ENCODE measurements at regions not wholly inside any gene's neighbourhood (a gene's known extent, or its start where the extent isn't known, plus 50 kb on each side); places are given as distances from the start of the nearest gene placed in this dataset.

DNA sequence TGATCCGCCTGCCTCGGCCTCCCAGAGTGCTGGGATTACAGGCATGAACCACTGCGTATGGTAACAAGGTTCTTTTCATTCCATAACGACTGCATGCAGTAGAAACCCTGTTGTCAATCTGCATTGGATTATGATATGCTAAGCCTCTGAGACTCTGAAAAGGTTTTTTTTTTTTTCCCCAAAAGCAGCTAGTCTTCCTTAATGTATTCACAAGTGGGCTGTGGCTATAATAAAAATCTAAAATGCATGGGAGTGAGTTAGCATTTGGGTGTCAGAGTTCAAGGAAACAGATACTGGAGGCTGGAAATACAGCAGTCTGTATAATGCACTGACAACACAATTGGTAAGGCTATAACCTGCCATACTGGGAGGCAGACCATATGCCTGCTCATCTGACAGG lies 218.1 kb downstream of the NSUN3 start:
- no peak for ATAC-seq

DNA sequence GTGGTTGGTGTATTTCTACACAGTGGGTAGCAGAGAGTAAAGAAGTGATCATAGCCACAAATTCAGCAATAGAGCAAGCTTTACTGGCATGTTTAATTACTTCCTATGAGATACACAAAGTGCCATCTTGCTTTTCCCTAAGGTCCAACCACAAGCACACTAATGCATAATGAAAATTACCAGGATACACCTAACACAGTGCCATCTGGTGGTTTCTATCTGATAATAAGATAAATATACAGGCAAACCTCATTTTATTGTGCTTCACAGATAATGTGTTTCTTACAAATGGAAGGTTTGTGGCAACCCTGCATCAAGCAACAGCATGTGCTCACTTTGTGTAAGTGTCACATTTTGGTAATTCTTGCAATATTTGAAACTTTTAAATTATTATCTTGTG lies 223.0 kb downstream of the NSUN3 start:
- H3K4me1 ChIP-seq (ENCODE audit: insufficient read depth, low read length) = no peaks in the 10 kb centered on the region
- H3K27me3 ChIP-seq (ENCODE audit: low read length) = no peaks in the 10 kb centered on the region
- no peak overlapping the region for H3K9ac ChIP-seq (ENCODE audit: low read length)
- CTCF ChIA-PET = no interaction called here
- no peak overlapping the region for H3K4me2 ChIP-seq (ENCODE audit: low read length)
- no peak overlapping the region for H3K27ac ChIP-seq (ENCODE audit: low read length)
- H3K4me3 ChIP-seq (ENCODE audit: low read length) = no peak overlapping the region
- no TSS peak for BruUV-seq (replicated peaks)
- H3K79me2 ChIP-seq (ENCODE audit: low read length) = no peaks in the 10 kb centered on the region
- intact Hi-C loops (cut with micrococcal nuclease) = loop anchor here (1.0 kb wide), 3 partner anchors 37 to 171 kb away; no protein-coding TSS in a partner anchor
- DNase-seq (peak; percentile 65), ATAC-seq (peak; percentile 76)
- H3F3A ChIP-seq (ENCODE audit: low read length, unreplicated experiment) = no peaks in the 10 kb centered on the region
- H3K9me2 ChIP-seq (replicated peaks; ENCODE audit: low read length) = no peaks in the 10 kb centered on the region
- H3K9me3 ChIP-seq (ENCODE audit: low read length) = no peaks in the 10 kb centered on the region
- no peak for TF ChIP-seq EZH2 (IDR thresholded peaks at IDR 0.05; ENCODE audit: low read length, unreplicated experiment)
- TF ChIP-seq, protein P1, sequence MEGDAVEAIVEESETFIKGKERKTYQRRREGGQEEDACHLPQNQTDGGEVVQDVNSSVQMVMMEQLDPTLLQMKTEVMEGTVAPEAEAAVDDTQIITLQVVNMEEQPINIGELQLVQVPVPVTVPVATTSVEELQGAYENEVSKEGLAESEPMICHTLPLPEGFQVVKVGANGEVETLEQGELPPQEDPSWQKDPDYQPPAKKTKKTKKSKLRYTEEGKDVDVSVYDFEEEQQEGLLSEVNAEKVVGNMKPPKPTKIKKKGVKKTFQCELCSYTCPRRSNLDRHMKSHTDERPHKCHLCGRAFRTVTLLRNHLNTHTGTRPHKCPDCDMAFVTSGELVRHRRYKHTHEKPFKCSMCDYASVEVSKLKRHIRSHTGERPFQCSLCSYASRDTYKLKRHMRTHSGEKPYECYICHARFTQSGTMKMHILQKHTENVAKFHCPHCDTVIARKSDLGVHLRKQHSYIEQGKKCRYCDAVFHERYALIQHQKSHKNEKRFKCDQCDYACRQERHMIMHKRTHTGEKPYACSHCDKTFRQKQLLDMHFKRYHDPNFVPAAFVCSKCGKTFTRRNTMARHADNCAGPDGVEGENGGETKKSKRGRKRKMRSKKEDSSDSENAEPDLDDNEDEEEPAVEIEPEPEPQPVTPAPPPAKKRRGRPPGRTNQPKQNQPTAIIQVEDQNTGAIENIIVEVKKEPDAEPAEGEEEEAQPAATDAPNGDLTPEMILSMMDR (conservative IDR thresholded peaks at IDR 0.05; ENCODE audit: low read depth, low read length) = peak; percentile 67
- POLR2A ChIA-PET (ENCODE audit: unreplicated experiment) = no interaction called here
- H2AFZ ChIP-seq (ENCODE audit: low read length) = 0 out of 2 replicates have a peak overlapping the region, but pooled peaks have one; percentile 11
- no peaks in the 10 kb centered on the region for H4K20me1 ChIP-seq (ENCODE audit: low read length)
- no peaks in the 10 kb centered on the region for H3K36me3 ChIP-seq (ENCODE audit: low read depth, low read length)

More for the DNA sequence above, 218.1 kb downstream of the NSUN3 start:
- H3K27ac ChIP-seq (ENCODE audit: low read length) = no peak overlapping the region
- BruUV-seq (replicated peaks) = no TSS peak
- H2AFZ ChIP-seq (ENCODE audit: low read length) = no peak overlapping the region
- no peaks in the 10 kb centered on the region for H3K36me3 ChIP-seq (ENCODE audit: low read depth, low read length)
- ChIA-PET POLR2A (ENCODE audit: unreplicated experiment) (no interaction called here), CTCF (no interaction called here)
- H3K79me2 ChIP-seq (ENCODE audit: low read length) = no peaks in the 10 kb centered on the region
- H3K4me1 ChIP-seq (ENCODE audit: insufficient read depth, low read length) = no peaks in the 10 kb centered on the region
- no peaks in the 10 kb centered on the region for H3K9me3 ChIP-seq (ENCODE audit: low read length)
- TF ChIP-seq, protein P1 (conservative IDR thresholded peaks at IDR 0.05; ENCODE audit: low read depth, low read length) = no peak
- TF ChIP-seq EZH2phosphoT487 (IDR thresholded peaks at IDR 0.05; ENCODE audit: borderline replicate concordance, low read length) (no peak), EZH2 (IDR thresholded peaks at IDR 0.05; ENCODE audit: low read length, unreplicated experiment) (no peak)
- no peak overlapping the region for H3K4me2 ChIP-seq (ENCODE audit: low read length)
- no peaks in the 10 kb centered on the region for H3F3A ChIP-seq (ENCODE audit: low read length, unreplicated experiment)
- H3K9ac ChIP-seq (ENCODE audit: low read length) = no peak overlapping the region
- intact Hi-C loops (cut with micrococcal nuclease) = no loop called here
- H3K27me3 ChIP-seq (ENCODE audit: low read length) = no peaks in the 10 kb centered on the region
- no peak overlapping the region for H3K4me3 ChIP-seq (ENCODE audit: low read length)
- no peaks in the 10 kb centered on the region for H4K20me1 ChIP-seq (ENCODE audit: low read length)
- no peak for DNase-seq
- no peaks in the 10 kb centered on the region for H3K9me2 ChIP-seq (replicated peaks; ENCODE audit: low read length)

DNA sequence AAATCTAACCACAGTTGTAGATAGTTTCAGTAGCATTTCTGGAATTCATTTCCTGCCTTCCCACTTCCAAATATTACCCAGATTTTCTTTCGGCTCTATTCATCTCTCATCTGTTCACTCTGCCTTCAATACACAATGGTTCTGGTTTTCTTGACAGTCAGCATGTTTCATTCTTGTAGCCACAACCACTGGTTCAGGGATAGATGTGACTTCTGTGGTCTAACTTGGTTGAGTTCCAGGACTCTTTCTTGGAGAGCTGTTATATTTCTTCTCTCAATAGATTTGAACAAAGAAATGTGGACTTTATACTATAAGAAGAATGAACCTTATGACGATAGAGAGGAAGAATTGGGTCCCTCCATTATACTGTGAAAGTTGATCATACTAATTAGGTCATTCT lies 228.8 kb downstream of the NSUN3 start:
- H2AFZ ChIP-seq (ENCODE audit: low read length) = no peak overlapping the region
- POLR2A ChIA-PET (ENCODE audit: unreplicated experiment) = no interaction called here
- H3K4me1 ChIP-seq (ENCODE audit: insufficient read depth, low read length) = no peaks in the 10 kb centered on the region
- no peak for DNase-seq
- H3K79me2 ChIP-seq (ENCODE audit: low read length) = no peaks in the 10 kb centered on the region
- no peaks in the 10 kb centered on the region for H3K9me2 ChIP-seq (replicated peaks; ENCODE audit: low read length)
- no peak overlapping the region for H3K9ac ChIP-seq (ENCODE audit: low read length)
- H3K36me3 ChIP-seq (ENCODE audit: low read depth, low read length) = no peaks in the 10 kb centered on the region
- no peak overlapping the region for H3K27ac ChIP-seq (ENCODE audit: low read length)
- H3K27me3 ChIP-seq (ENCODE audit: low read length) = no peaks in the 10 kb centered on the region
- CTCF ChIA-PET = no interaction called here
- H3K4me3 ChIP-seq (ENCODE audit: low read length) = no peak overlapping the region
- intact Hi-C loops (cut with micrococcal nuclease) = no loop called here
- ATAC-seq = no peak
- no peaks in the 10 kb centered on the region for H3K9me3 ChIP-seq (ENCODE audit: low read length)
- no TSS peak for BruUV-seq (replicated peaks)
- TF ChIP-seq, protein P1 (conservative IDR thresholded peaks at IDR 0.05; ENCODE audit: low read depth, low read length) = no peak
- no peak for TF ChIP-seq EZH2phosphoT487 (IDR thresholded peaks at IDR 0.05; ENCODE audit: borderline replicate concordance, low read length)
- no peaks in the 10 kb centered on the region for H4K20me1 ChIP-seq (ENCODE audit: low read length)
- H3F3A ChIP-seq (ENCODE audit: low read length, unreplicated experiment) = no peaks in the 10 kb centered on the region
- no peak overlapping the region for H3K4me2 ChIP-seq (ENCODE audit: low read length)

Measured in PC-3 (cell line).